ENCODE measurements at regions not wholly inside any gene's neighbourhood (a gene's known extent, or its start where the extent isn't known, plus 50 kb on each side); places are given as distances from the start of the nearest gene placed in this dataset.

- no peak overlapping the region for H3K27ac ChIP-seq
- no peak for TF ChIP-seq CTCF (conservative IDR thresholded peaks at IDR 0.05)
- no peak for TF ChIP-seq ZFX (IDR thresholded peaks at IDR 0.05)
Observed at GRCh38 chr4:96630839-96631238, 790.9 kb downstream of the PDHA2 start.

- H3K27ac ChIP-seq: no peak overlapping the region
- no peak for TF ChIP-seq ZFX (IDR thresholded peaks at IDR 0.05)
- TF ChIP-seq CTCF (conservative IDR thresholded peaks at IDR 0.05): no peak
Observed at GRCh38 chr4:96637971-96638412, 798.1 kb downstream of the PDHA2 start.

- TF ChIP-seq ZFX (IDR thresholded peaks at IDR 0.05): no peak
- TF ChIP-seq CTCF (conservative IDR thresholded peaks at IDR 0.05): no peak
- no peak overlapping the region for H3K27ac ChIP-seq
Observed at GRCh38 chr4:96639932-96640331, 800.0 kb downstream of the PDHA2 start.

GRCh38 chr4:96642490-96642889, 802.6 kb downstream of the PDHA2 start:
- H3K27ac ChIP-seq: no peak overlapping the region
- no peak for TF ChIP-seq CTCF (conservative IDR thresholded peaks at IDR 0.05)
- no peak for TF ChIP-seq ZFX (IDR thresholded peaks at IDR 0.05)

- TF ChIP-seq ZFX (IDR thresholded peaks at IDR 0.05) (no peak), CTCF (conservative IDR thresholded peaks at IDR 0.05) (no peak)
Observed at GRCh38 chr4:96646146-96646545, 806.3 kb downstream of the PDHA2 start.

GRCh38 chr4:96649536-96649935, 809.6 kb downstream of the PDHA2 start:
- no peak for TF ChIP-seq ZFX (IDR thresholded peaks at IDR 0.05)
- no peak for TF ChIP-seq CTCF (conservative IDR thresholded peaks at IDR 0.05)

More at GRCh38 chr4:96646146-96646545, 806.3 kb downstream of the PDHA2 start:
- H3K27ac ChIP-seq: no peak overlapping the region

GRCh38 chr4:96652158-96652557, 812.3 kb downstream of the PDHA2 start:
- TF ChIP-seq ZFX (IDR thresholded peaks at IDR 0.05) (no peak), CTCF (conservative IDR thresholded peaks at IDR 0.05) (no peak)
- H3K27ac ChIP-seq: no peak overlapping the region

More at GRCh38 chr4:96649536-96649935, 809.6 kb downstream of the PDHA2 start:
- no peak overlapping the region for H3K27ac ChIP-seq
